ENCODE measurements at regions not wholly inside any gene's neighbourhood (a gene's known extent, or its start where the extent isn't known, plus 50 kb on each side); places are given as distances from the start of the nearest gene placed in this dataset.

- Histone ChIP-seq H3K27ac (ENCODE audit: extremely low read depth, low read depth, low read length) (no peak overlapping the region), H3K9me3 (ENCODE audit: control insufficient read depth, insufficient read depth, low read depth, low read length) (no peaks in the 10 kb centered on the region), H3K4me1 (ENCODE audit: control insufficient read depth, insufficient read depth, low read length) (no peaks in the 10 kb centered on the region), H3K36me3 (ENCODE audit: control insufficient read depth in 2 of 2, insufficient read depth in 1 of 2, low read length in 2 of 2) (no peaks in the 10 kb centered on the region), H3K4me3 (ENCODE audit: low read depth, low read length) (no peak overlapping the region)
- CTCF ChIA-PET = interaction anchor here (0.7 kb wide), 1 partner anchor 43 kb away, joined by 4 read pairs; no protein-coding TSS in a partner anchor
- TF ChIP-seq ZNF341 (tag by site-specific recombination; IDR thresholded peaks at IDR 0.05; ENCODE audit: low read depth) (no peak), ZNF19 (tag by site-specific recombination; IDR thresholded peaks at IDR 0.05; ENCODE audit: low read depth) (no peak)
- POLR2A ChIA-PET = no interaction called here
These were observed 1077.4 kb downstream of the REEP3 start for GRCh38 chr10:64598600-64598999.

GRCh38 chr10:64601298-64601697 lies 1080.1 kb downstream of the REEP3 start:
- ChIA-PET POLR2A (no interaction called here), CTCF (no interaction called here)
- no peaks in the 10 kb centered on the region for H3K4me1 ChIP-seq (ENCODE audit: control insufficient read depth, insufficient read depth, low read length)
- no peak for TF ChIP-seq ZNF514 (tag by site-specific recombination; IDR thresholded peaks at IDR 0.05)
- no peak for TF ChIP-seq KLF10 (tag by site-specific recombination; IDR thresholded peaks at IDR 0.05)
- TF ChIP-seq ZNF664 (tag by site-specific recombination; IDR thresholded peaks at IDR 0.05) = no peak
- H3K9me3 ChIP-seq (ENCODE audit: control insufficient read depth, insufficient read depth, low read depth, low read length) = no peaks in the 10 kb centered on the region
- H3K27ac ChIP-seq (ENCODE audit: extremely low read depth, low read depth, low read length) = no peak overlapping the region
- H3K36me3 ChIP-seq (ENCODE audit: control insufficient read depth in 2 of 2, insufficient read depth in 1 of 2, low read length in 2 of 2) = no peaks in the 10 kb centered on the region
- no peak overlapping the region for H3K4me3 ChIP-seq (ENCODE audit: low read depth, low read length)

GRCh38 chr10:64617085-64617484 lies 1095.9 kb downstream of the REEP3 start:
- CTCF ChIA-PET = no interaction called here
- TF ChIP-seq YY2 (tag by site-specific recombination; IDR thresholded peaks at IDR 0.05) (no peak), ZNF521 (tag by site-specific recombination; IDR thresholded peaks at IDR 0.05) (no peak)
- H3K9me3 ChIP-seq (ENCODE audit: control insufficient read depth, insufficient read depth, low read depth, low read length) = no peaks in the 10 kb centered on the region
- H3K4me1 ChIP-seq (ENCODE audit: control insufficient read depth, insufficient read depth, low read length) = no peaks in the 10 kb centered on the region
- no peaks in the 10 kb centered on the region for H3K36me3 ChIP-seq (ENCODE audit: control insufficient read depth in 2 of 2, insufficient read depth in 1 of 2, low read length in 2 of 2)
- no peak overlapping the region for H3K4me3 ChIP-seq (ENCODE audit: low read depth, low read length)
- POLR2A ChIA-PET = no interaction called here
- H3K27ac ChIP-seq (ENCODE audit: extremely low read depth, low read depth, low read length) = no peak overlapping the region

GRCh38 chr10:64619102-64619501 lies 1097.9 kb downstream of the REEP3 start:
- TF ChIP-seq ZNF585B (tag by site-specific recombination; IDR thresholded peaks at IDR 0.05) = no peak
- no peak for TF ChIP-seq REPIN1 (tag by site-specific recombination; IDR thresholded peaks at IDR 0.05; ENCODE audit: low read depth)
- no peak for TF ChIP-seq ZNF660 (tag by site-specific recombination; IDR thresholded peaks at IDR 0.05)
- TF ChIP-seq CTCF (tag by site-specific recombination; IDR thresholded peaks at IDR 0.05) = no peak
- TF ChIP-seq, protein P1, sequence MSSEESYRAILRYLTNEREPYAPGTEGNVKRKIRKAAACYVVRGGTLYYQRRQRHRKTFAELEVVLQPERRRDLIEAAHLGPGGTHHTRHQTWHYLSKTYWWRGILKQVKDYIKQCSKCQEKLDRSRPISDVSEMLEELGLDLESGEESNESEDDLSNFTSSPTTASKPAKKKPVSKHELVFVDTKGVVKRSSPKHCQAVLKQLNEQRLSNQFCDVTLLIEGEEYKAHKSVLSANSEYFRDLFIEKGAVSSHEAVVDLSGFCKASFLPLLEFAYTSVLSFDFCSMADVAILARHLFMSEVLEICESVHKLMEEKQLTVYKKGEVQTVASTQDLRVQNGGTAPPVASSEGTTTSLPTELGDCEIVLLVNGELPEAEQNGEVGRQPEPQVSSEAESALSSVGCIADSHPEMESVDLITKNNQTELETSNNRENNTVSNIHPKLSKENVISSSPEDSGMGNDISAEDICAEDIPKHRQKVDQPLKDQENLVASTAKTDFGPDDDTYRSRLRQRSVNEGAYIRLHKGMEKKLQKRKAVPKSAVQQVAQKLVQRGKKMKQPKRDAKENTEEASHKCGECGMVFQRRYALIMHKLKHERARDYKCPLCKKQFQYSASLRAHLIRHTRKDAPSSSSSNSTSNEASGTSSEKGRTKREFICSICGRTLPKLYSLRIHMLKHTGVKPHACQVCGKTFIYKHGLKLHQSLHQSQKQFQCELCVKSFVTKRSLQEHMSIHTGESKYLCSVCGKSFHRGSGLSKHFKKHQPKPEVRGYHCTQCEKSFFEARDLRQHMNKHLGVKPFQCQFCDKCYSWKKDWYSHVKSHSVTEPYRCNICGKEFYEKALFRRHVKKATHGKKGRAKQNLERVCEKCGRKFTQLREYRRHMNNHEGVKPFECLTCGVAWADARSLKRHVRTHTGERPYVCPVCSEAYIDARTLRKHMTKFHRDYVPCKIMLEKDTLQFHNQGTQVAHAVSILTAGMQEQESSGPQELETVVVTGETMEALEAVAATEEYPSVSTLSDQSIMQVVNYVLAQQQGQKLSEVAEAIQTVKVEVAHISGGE (tag by site-specific recombination; conservative IDR thresholded peaks at IDR 0.05; ENCODE audit: low read depth) = no peak
- TF ChIP-seq, protein P2, sequence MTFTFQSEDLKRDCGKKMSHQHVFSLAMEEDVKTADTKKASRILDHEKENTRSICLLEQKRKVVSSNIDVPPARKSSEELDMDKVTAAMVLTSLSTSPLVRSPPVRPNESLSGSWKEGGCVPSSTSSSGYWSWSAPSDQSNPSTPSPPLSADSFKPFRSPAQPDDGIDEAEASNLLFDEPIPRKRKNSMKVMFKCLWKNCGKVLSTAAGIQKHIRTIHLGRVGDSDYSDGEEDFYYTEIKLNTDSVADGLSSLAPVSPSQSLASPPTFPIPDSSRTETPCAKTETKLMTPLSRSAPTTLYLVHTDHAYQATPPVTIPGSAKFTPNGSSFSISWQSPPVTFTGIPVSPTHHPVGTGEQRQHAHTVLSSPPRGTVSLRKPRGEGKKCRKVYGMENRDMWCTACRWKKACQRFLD (tag by site-specific recombination; IDR thresholded peaks at IDR 0.05) = no peak
- TF ChIP-seq EGR2 (tag by site-specific recombination; IDR thresholded peaks at IDR 0.05; ENCODE audit: low read depth) = no peak
- TF ChIP-seq ZNF324 (tag by site-specific recombination; IDR thresholded peaks at IDR 0.05) = no peak
- Histone ChIP-seq H3K36me3 (ENCODE audit: control insufficient read depth in 2 of 2, insufficient read depth in 1 of 2, low read length in 2 of 2) (no peaks in the 10 kb centered on the region), H3K27ac (ENCODE audit: extremely low read depth, low read depth, low read length) (no peak overlapping the region), H3K4me1 (ENCODE audit: control insufficient read depth, insufficient read depth, low read length) (no peaks in the 10 kb centered on the region), H3K4me3 (ENCODE audit: low read depth, low read length) (no peak overlapping the region), H3K9me3 (ENCODE audit: control insufficient read depth, insufficient read depth, low read depth, low read length) (no peaks in the 10 kb centered on the region)
- CTCF ChIA-PET = no interaction called here
- POLR2A ChIA-PET = no interaction called here
